ENCODE measurements at regions not wholly inside any gene's neighbourhood (a gene's known extent, or its start where the extent isn't known, plus 50 kb on each side); places are given as distances from the start of the nearest gene placed in this dataset.
"Not testable (repeated sequence)": the region's sequence is repeated elsewhere in the genome, so short reads cannot be mapped to it uniquely, and the experiment has no call there.

DNA sequence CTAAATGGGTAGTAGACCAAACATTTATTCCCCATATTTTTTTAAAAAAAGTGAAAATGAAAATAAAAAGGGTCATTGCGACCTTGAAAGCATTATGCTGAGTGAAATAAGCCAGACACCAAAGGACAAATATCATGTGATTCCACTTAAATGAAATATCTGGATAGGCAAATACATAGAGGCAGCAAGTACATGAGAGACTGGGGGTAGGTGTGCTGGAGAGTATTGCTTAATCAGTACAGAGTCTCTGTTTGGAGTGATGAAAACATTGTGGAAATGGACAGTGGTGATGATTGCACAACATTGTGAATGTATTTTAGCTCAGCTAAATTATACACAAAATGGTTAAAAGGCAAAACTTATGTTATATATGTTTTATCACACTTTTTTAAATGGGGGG is 169.4 kb downstream of the AKR1D1 start:
- no peak overlapping the region for H3K4me3 ChIP-seq (ENCODE audit: low read depth, low read length)
- no peaks in the 10 kb centered on the region for H3K27me3 ChIP-seq
- no peaks in the 10 kb centered on the region for H3K36me3 ChIP-seq
- no peaks in the 10 kb centered on the region; the same call in 1 of the 2 replicates for H3K9me3 ChIP-seq
- no peak for DNase-seq
- TF ChIP-seq, protein P1, sequence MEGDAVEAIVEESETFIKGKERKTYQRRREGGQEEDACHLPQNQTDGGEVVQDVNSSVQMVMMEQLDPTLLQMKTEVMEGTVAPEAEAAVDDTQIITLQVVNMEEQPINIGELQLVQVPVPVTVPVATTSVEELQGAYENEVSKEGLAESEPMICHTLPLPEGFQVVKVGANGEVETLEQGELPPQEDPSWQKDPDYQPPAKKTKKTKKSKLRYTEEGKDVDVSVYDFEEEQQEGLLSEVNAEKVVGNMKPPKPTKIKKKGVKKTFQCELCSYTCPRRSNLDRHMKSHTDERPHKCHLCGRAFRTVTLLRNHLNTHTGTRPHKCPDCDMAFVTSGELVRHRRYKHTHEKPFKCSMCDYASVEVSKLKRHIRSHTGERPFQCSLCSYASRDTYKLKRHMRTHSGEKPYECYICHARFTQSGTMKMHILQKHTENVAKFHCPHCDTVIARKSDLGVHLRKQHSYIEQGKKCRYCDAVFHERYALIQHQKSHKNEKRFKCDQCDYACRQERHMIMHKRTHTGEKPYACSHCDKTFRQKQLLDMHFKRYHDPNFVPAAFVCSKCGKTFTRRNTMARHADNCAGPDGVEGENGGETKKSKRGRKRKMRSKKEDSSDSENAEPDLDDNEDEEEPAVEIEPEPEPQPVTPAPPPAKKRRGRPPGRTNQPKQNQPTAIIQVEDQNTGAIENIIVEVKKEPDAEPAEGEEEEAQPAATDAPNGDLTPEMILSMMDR (IDR thresholded peaks at IDR 0.05; ENCODE audit: low read depth, low read length), result no peak
- H3K4me1 ChIP-seq, result peaks cover 17% of the 10 kb centered on the region

DNA sequence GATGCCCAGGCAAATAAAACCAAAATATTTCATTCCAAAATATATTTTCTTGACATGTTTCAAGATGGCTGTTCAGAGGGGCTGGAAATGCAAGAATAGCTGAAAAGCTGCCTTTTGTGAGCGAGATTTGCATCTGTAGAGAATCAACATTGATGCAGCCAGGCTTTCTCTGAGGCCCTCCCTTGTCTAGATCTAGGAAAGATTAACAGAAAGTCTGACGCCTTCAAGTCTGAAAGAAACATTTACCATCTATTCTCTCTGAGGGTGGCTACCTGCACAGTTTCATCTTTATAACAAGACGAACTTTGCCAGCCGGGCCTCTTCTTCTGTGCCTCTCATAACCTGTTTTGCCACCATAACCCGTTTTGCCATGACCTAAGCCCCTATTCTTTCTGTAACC is 170.2 kb downstream of the AKR1D1 start:
- H3K4me3 ChIP-seq (ENCODE audit: low read depth, low read length), result no peak overlapping the region
- no peaks in the 10 kb centered on the region for H3K36me3 ChIP-seq
- no peak for DNase-seq
- no peaks in the 10 kb centered on the region for H3K27me3 ChIP-seq
- TF ChIP-seq, protein P1 (IDR thresholded peaks at IDR 0.05; ENCODE audit: low read depth, low read length), result no peak
- peaks cover 20% of the 10 kb centered on the region for H3K4me1 ChIP-seq
- H3K9me3 ChIP-seq, result no peaks in the 10 kb centered on the region; the same call in 1 of the 2 replicates

- no peak overlapping the region for H3K4me3 ChIP-seq (ENCODE audit: low read depth, low read length)
- no peaks in the 10 kb centered on the region; the same call in 1 of the 2 replicates for H3K9me3 ChIP-seq
- DNase-seq, result no peak
- H3K27me3 ChIP-seq, result no peaks in the 10 kb centered on the region
- no peaks in the 10 kb centered on the region for H3K36me3 ChIP-seq
- H3K4me1 ChIP-seq, result peaks cover 20% of the 10 kb centered on the region
- TF ChIP-seq, protein P1 (IDR thresholded peaks at IDR 0.05; ENCODE audit: low read depth, low read length), result no peak
Measured at GRCh38 chr7:138247081-138247480, 170.8 kb downstream of the AKR1D1 start.

- Histone ChIP-seq H3K27me3 (no peaks in the 10 kb centered on the region), H3K4me3 (ENCODE audit: low read depth, low read length) (no peak overlapping the region), H3K36me3 (no peaks in the 10 kb centered on the region), H3K9me3 (no peaks in the 10 kb centered on the region; the same call in 1 of the 2 replicates), H3K4me1 (peaks cover 20% of the 10 kb centered on the region)
- TF ChIP-seq, protein P1 (IDR thresholded peaks at IDR 0.05; ENCODE audit: low read depth, low read length), result no peak
- no peak for DNase-seq
Measured at GRCh38 chr7:138247568-138248333, 171.5 kb downstream of the AKR1D1 start.

GRCh38 chr7:138248609-138249008 is 172.3 kb downstream of the AKR1D1 start:
- peaks cover 20% of the 10 kb centered on the region for H3K4me1 ChIP-seq
- no peaks in the 10 kb centered on the region; the same call in 1 of the 2 replicates for H3K9me3 ChIP-seq
- DNase-seq, result no peak
- no peak overlapping the region for H3K4me3 ChIP-seq (ENCODE audit: low read depth, low read length)
- H3K36me3 ChIP-seq, result no peaks in the 10 kb centered on the region
- H3K27me3 ChIP-seq, result no peaks in the 10 kb centered on the region
- TF ChIP-seq, protein P1 (IDR thresholded peaks at IDR 0.05; ENCODE audit: low read depth, low read length), result no peak

DNA sequence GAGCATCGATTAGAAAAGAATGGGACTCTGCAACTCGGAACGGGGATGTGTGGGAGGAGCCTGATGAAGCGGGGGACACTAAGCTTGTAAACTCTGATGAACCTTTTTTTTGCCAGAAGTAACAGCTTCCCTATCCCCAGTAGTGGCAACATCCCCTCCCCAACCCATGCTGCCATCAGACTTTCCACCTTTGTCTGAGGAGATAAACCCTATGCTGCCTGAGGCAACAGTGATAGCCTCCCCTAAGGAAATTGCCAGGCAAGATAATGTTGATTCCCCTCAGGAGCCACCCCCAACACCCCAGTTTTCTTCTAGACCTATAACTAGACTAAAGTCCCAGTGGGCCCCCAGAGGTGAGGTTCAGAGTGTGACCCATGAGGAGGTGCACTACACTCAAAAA is 173.7 kb downstream of the AKR1D1 start:
- Histone ChIP-seq H3K4me1 (peaks cover 17% of the 10 kb centered on the region), H3K27me3 (no peaks in the 10 kb centered on the region), H3K36me3 (no peaks in the 10 kb centered on the region), H3K9me3 (peaks cover 6% of the 10 kb centered on the region), H3K4me3 (ENCODE audit: low read depth, low read length) (no peak overlapping the region)
- DNase-seq, result no peak
- TF ChIP-seq, protein P1 (IDR thresholded peaks at IDR 0.05; ENCODE audit: low read depth, low read length), result no peak

DNA sequence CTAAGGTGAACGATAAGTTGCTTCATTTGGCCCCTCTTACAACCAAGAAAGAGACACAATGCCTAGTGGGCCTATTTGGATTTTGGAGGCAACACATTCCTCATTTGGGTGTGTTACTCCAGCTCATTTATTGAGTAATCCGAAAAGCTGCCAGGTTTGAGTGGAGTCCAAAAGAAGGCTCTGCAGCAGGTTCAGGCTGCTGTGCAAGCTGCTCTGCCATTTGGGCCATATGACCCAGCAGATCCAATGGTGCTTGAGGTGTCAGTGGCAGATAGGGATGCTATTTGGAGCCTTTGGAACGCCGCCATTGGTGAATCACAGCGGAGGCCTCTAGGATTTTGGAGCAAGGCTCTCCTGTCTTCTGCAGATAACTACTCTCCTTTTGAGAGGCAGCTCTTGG is 176.4 kb downstream of the AKR1D1 start:
- not testable (repeated sequence) for H3K36me3 ChIP-seq; H3K27me3 ChIP-seq; H3K9me3 ChIP-seq; H3K4me1 ChIP-seq; H3K4me3 ChIP-seq (ENCODE audit: low read depth, low read length); DNase-seq
